Coronary artery (tissue), 2 donors: ENCODE measurements at regions not wholly inside any gene's neighbourhood (a gene's known extent, or its start where the extent isn't known, plus 50 kb on each side); places are given as distances from the start of the nearest gene placed in this dataset.

Source experiments
- DNase-seq: peaks from one replicate; pipeline ENCODE4 v3.0.0-alpha.2; 2017; ENCODE audit warnings: low spot score
- H3K27ac ChIP-seq, 2 donors: fragments of 200-600 bp; sonication (generic); one replicate each; pipeline ENCODE4 v1.5.1; 2016 to 2019
- H3K4me3 ChIP-seq: fragments of 200-600 bp; sonication (generic); 2 replicates; pipeline ENCODE4 v1.5.1; 2016; ENCODE audit warnings: mild to moderate bottlenecking, moderate library complexity
- CTCF ChIP-seq: fragments of 200-600 bp; sonication (generic); IDR thresholded peaks from one replicate; pipeline ENCODE4 v1.5.1; 2019; ENCODE audit warnings: antibody characterized with exemption

DNA sequence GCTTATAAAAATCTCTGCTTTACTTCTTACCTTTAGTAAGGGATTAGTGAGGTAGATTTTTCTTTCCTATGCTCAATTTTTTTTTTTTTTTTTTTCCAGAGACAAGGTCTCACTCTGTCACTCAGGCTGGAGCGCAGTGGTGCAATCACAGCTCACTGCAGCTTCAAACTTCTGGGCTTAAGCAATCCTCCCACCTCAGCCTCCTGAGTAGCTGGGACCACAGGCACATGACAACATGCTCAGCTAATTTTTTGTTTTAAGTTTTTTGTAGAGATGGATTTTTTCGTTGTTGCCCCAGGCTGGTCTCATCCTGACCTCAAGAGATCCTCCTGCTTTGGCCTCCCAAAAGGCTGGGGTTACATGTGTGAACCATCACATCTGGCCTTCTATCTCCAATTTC, 58.9 kb upstream of the RREB1 start:
- Histone ChIP-seq H3K4me3 (no peak overlapping the region), H3K27ac (no peak overlapping the region)
- no peak for DNase-seq
- no peak for TF ChIP-seq CTCF

DNA sequence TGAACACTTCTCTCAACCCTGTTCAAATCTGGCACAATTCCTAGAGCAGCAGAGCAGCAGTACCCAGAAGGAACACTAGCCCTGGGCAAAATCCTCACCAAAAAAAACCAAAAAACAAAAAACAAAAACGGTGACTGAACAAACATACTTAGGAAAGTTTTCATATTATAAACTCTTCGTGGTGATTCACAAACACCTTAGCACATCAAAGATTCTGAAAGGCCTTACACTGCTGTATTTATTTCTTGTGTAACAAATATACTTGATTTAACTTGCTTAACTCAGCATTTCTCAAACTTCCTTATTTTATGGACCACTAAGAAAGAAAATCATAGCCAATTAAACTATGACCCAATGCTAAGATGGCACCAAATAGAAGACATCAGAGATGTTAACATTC, 57.8 kb upstream of the RREB1 start:
- H3K4me3 ChIP-seq = no peak overlapping the region
- TF ChIP-seq CTCF = no peak
- DNase-seq = no peak

GRCh38 chr6:7050872-7051779, 56.6 kb upstream of the RREB1 start:
- peak; percentile 75 for DNase-seq
- peak overlapping the region; percentile 75 for H3K4me3 ChIP-seq
- no peak for TF ChIP-seq CTCF
- peak overlapping the region in 1 of 2 donors; percentile 81 for H3K27ac ChIP-seq

More for the DNA sequence above, 57.8 kb upstream of the RREB1 start:
- H3K27ac ChIP-seq = no peak overlapping the region

- no peak for DNase-seq
- TF ChIP-seq CTCF = no peak
- H3K4me3 ChIP-seq = peak overlapping the region; percentile 75
- H3K27ac ChIP-seq = peak overlapping the region in 1 of 2 donors; percentile 81
These were observed 55.9 kb upstream of the RREB1 start for GRCh38 chr6:7051780-7052442.

DNA sequence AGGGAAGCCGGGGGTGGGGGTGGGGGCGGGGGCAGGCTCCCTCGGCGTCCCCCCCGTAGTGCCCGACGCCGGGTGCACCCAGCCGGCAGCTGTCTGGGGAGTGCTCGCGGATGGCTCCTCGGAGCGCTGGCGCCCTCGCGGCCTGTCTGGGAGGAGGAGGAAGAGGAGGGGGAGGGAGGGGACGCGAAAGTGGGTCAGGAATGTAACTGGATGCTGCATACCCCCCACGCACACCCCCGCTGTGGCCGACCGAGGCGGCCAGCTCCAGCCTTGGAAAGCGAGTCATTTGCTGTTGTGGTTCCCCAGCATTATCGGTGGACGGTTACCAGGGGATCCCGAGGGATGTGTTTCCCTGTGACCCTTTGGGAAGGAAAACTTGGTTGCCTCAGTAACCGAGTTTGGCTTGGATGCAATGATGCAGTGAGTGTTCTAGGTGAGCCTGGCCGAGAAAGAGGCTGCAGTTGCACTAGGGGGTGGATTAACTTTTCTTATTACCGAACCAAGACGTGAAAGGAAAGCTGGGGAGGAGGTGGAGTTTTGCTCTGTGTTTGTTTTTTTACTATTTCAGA, 55.2 kb upstream of the RREB1 start:
- Histone ChIP-seq H3K4me3 (peak overlapping the region; percentile 75), H3K27ac (peak overlapping the region in 1 of 2 donors; percentile 81)
- peak; percentile 73 for DNase-seq
- no peak for TF ChIP-seq CTCF

DNA sequence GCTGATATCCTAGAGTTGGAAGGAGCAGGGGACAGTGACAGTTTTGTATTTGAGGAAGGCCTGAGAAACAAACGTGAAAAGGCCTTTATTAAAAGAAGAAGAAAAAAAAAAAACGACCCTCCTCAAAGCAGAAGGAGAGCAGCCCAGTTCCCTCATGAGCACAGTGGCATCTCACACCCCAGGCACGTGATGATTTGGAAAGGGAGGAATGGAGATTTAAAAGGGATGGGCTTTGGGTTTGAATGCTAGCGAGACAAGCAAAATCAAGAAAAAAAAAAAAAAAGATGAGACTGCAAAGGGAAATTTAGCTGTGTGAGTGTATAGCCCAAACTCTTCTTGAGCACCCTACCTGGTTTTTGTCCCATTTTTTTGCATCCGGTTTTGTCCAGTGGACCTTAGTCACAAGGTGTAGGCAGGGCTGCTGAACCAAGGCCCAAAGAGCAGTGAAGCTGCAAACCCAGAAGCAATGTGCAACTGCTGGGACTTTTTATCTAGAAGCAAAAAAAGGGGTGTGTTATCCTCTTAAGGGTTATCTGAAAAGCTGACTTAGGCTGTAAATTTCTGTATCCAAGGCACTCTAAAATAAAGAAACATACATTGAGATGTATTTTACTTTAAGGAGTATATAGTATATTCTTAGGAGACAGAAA, 54.5 kb upstream of the RREB1 start:
- H3K4me3 ChIP-seq = no peak overlapping the region
- peak overlapping the region in 1 of 2 donors; percentile 81 for H3K27ac ChIP-seq
- DNase-seq = no peak
- no peak for TF ChIP-seq CTCF
